ENCODE measurements at regions not wholly inside any gene's neighbourhood (a gene's known extent, or its start where the extent isn't known, plus 50 kb on each side); places are given as distances from the start of the nearest gene placed in this dataset.

- TF ChIP-seq REST (IDR thresholded peaks at IDR 0.05) (no peak), HNF4A (conservative IDR thresholded peaks at IDR 0.05) (no peak), FOXA1 (IDR thresholded peaks at IDR 0.05) (no peak), YY1 (IDR thresholded peaks at IDR 0.05) (no peak), ATF3 (IDR thresholded peaks at IDR 0.05) (no peak), GABPA (IDR thresholded peaks at IDR 0.05 in 1 of 2, conservative IDR thresholded peaks at IDR 0.05 in 1 of 2) (no peak), CTCF (IDR thresholded peaks at IDR 0.05; ENCODE audit: low read depth, low read length, missing input control) (no peak), FOXA2 (IDR thresholded peaks at IDR 0.05) (no peak), JUND (IDR thresholded peaks at IDR 0.05) (no peak), RXRA (IDR thresholded peaks at IDR 0.05) (no peak), SP1 (IDR thresholded peaks at IDR 0.05) (no peak), EGR1 (IDR thresholded peaks at IDR 0.05; ENCODE audit: low read depth in 2 of 2) (no peak), TAF1 (conservative IDR thresholded peaks at IDR 0.05) (no peak), MAX (IDR thresholded peaks at IDR 0.05) (no peak), HNF4G (IDR thresholded peaks at IDR 0.05) (no peak), RAD21 (IDR thresholded peaks at IDR 0.05) (no peak), ZBTB33 (IDR thresholded peaks at IDR 0.05) (no peak)
- H3K4me3 ChIP-seq (ENCODE audit: low read depth in 1 of 3, low read length in 3 of 3), result no peak overlapping the region
- H3K27me3 ChIP-seq (ENCODE audit: control insufficient read depth in 4 of 4, insufficient read depth in 4 of 4, low read length in 3 of 4), result no peaks in the 10 kb centered on the region
- H3K27ac ChIP-seq (ENCODE audit: low read depth in 1 of 2, low read length in 2 of 2), result no peak overlapping the region
- H3K36me3 ChIP-seq (ENCODE audit: control insufficient read depth in 4 of 4, insufficient read depth in 3 of 4, low read depth in 1 of 4, low read length in 3 of 4), result no peaks in the 10 kb centered on the region
- H3K9me3 ChIP-seq (ENCODE audit: control insufficient read depth in 4 of 4, low read length in 3 of 4), result no peaks in the 10 kb centered on the region
- WGBS, result 94% methylated on average over 1 of the region's 1 CpG
- no peaks in the 10 kb centered on the region for H3K4me1 ChIP-seq (ENCODE audit: control insufficient read depth in 4 of 4, insufficient read depth in 4 of 4, low read length in 3 of 4)
- DNase-seq (ENCODE audit: low spot score), result no peak
- no peak overlapping the region for H3K9ac ChIP-seq (ENCODE audit: low read depth in 1 of 2, low read length in 2 of 2)
These were observed 206.4 kb downstream of the NOL4 start for GRCh38 chr18:34018336-34018735.

GRCh38 chr18:34003687-34004086, 221.0 kb downstream of the NOL4 start:
- Histone ChIP-seq H3K36me3 (ENCODE audit: control insufficient read depth in 4 of 4, insufficient read depth in 3 of 4, low read depth in 1 of 4, low read length in 3 of 4) (peaks cover 0 to 2% (median 0%) of the 10 kb centered on the region in 4 donors), H3K27me3 (ENCODE audit: control insufficient read depth in 4 of 4, insufficient read depth in 4 of 4, low read length in 3 of 4) (no peaks in the 10 kb centered on the region), H3K4me3 (ENCODE audit: low read depth in 1 of 3, low read length in 3 of 3) (no peak overlapping the region), H3K27ac (ENCODE audit: low read depth in 1 of 2, low read length in 2 of 2) (no peak overlapping the region), H3K4me1 (ENCODE audit: control insufficient read depth in 4 of 4, insufficient read depth in 4 of 4, low read length in 3 of 4) (peaks cover 0 to 3% (median 0%) of the 10 kb centered on the region in 4 donors), H3K9ac (ENCODE audit: low read depth in 1 of 2, low read length in 2 of 2) (no peak overlapping the region), H3K9me3 (ENCODE audit: control insufficient read depth in 4 of 4, low read length in 3 of 4) (no peaks in the 10 kb centered on the region)
- no peak for DNase-seq (ENCODE audit: low spot score)
- 67% methylated on average over 1 of the region's 1 CpG for WGBS
- TF ChIP-seq ZBTB33 (IDR thresholded peaks at IDR 0.05) (no peak), CTCF (IDR thresholded peaks at IDR 0.05; ENCODE audit: low read depth, low read length, missing input control) (no peak), RXRA (IDR thresholded peaks at IDR 0.05) (no peak), FOXA1 (IDR thresholded peaks at IDR 0.05) (no peak), TAF1 (conservative IDR thresholded peaks at IDR 0.05) (no peak), FOXA2 (IDR thresholded peaks at IDR 0.05) (no peak), ATF3 (IDR thresholded peaks at IDR 0.05) (no peak), JUND (IDR thresholded peaks at IDR 0.05) (no peak), EGR1 (IDR thresholded peaks at IDR 0.05; ENCODE audit: low read depth in 2 of 2) (no peak), SP1 (IDR thresholded peaks at IDR 0.05) (no peak), HNF4G (IDR thresholded peaks at IDR 0.05) (no peak), YY1 (IDR thresholded peaks at IDR 0.05) (no peak), NR2F2 (IDR thresholded peaks at IDR 0.05) (no peak)
